ENCODE measurements at regions not wholly inside any gene's neighbourhood (a gene's known extent, or its start where the extent isn't known, plus 50 kb on each side); places are given as distances from the start of the nearest gene placed in this dataset.

DNA sequence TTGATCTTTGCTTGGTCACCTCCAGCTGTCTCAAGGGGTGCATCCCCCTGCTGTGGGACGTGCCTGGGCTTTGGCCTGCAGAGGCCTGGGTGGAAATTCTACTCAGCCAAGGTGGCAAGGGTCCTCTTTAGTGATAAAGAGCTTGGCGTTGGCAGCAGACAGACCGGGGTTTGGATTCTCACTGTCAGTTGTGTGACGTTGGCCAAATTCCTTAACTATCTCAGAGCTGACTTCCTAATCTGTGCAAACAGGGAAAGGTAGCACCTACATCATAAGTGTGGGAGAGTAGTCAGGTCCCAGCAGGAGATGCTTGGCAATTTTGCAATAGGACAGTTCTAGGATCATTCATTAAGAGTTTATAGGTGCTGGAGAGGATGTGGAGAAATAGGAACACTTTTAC lies 154.3 kb upstream of the GSC start:
- DNase-seq (ENCODE audit: low read depth, low spot score): no peak

DNA sequence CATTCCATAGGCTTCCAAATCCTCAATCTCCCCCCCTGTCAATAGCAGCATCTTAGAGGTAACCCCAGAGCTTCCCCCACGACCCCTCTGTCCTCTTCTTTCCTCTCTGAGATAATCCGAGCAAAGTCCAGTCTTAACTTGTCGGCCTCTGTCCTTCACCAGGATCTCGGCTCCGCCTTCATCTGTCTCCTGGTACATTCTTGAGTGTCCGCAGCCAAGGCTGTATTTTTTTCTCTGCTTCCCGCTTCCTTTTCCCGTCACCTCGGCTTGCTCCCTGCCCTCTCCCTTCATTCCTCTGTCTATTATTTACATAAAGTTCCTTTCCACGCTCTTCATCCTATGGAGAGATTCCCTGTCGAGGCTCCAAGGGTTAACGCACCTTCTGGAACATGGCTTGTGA lies 153.9 kb upstream of the GSC start:
- DNase-seq (ENCODE audit: low read depth, low spot score): no peak

DNA sequence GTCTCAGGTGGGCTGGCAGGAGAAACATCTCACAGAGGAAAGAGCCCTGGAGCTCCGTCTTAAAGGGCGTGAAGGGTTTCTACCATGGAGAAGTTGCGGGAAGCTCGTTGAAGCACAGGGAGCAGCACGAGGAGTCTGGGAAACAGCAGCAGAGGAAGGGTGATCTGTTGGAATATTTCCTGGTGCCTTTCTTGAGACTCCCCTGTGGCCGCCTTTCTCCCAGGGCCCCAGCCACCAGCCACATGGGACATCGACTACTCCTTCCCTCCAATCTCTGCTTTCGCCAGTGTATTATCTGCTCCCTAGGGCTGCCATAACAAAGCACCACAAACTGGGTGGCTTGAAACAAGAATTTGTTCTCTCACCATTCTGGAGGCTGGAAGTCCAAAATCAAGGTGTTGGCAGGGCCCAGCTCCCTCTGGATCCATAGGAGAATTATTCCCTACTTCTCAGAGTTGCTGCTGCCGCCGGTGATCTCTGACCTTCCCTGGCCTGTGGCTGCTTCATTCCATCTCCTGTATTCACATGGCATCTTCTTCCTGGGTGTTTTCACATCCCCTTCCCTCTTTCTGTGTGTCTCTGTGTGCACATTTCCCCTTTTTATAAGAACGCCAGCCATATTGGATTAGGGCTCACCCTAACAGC lies 152.8 kb upstream of the GSC start:
- no peak for DNase-seq (ENCODE audit: low read depth, low spot score)

DNA sequence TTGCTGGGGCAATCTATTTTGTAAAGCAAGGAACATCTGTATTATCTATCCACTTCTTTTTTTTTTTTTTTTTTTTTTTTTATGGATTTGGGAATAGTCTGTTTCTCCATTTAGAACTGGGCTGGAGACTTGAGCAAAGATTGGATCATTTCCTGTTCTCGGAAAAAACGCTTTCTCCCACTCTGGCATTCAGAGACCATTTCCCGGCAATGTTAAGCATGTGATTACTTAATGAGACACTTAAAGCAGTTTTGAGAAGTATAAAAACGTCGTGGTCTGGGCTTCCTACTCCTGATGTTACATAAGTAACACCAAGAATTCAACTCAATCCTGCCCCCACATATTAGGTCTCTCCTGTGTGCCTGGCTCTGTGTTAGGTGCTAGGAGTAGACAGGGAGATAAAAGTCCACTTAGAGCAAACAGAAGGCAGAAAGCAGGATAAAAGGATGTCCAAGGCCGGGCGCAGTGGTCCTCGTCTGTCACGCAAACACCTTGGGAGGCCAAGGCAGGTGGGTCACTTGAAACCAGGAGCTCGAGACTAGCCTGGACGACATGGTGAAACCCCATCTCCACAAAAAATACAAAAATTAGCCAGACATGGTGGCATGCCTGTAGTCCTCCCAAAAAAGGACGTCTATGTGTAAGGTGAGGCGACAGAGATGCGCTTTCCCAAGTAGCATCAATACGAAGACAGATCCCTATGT lies 152.1 kb upstream of the GSC start:
- DNase-seq (ENCODE audit: low read depth, low spot score): no peak

DNA sequence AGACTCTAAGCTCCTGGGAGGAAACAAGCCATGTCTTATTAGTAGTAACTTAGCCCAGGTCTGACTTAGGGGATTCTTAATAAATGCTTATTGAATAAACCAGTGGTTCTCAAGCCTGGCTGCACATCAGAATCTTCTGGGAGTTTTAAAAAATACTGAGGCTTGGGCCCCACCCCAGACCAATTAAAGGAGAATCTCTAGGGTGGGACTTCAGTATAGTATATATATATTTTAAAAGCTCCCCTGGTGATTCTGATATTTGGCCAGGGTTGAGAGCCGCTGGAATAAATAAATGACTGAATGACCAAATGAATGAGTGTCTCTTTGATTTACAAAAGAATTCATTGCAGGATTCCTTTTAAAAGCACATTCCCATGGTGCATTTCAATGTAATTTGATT lies 151.5 kb upstream of the GSC start:
- DNase-seq (ENCODE audit: low read depth, low spot score): no peak

DNA sequence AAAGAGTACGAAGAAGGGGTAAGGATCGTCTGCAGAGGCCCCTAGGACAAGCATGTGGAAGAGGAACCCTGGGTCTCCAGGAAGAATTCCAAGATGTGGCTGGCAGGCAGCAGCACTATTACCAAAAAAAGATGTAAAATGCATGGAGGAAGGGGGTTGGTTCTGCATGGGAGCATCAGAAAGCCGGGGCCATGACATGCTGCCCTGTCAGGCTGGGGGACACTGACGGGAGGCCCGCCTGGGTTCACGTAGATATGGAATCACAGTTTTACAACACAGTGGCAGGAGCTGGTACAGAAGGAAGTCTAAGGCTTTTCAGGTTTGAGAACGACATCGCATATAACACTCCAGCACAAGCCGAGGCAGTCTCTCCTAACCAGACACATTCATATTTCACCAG lies 150.0 kb upstream of the GSC start:
- no peak for DNase-seq (ENCODE audit: low read depth, low spot score)

DNA sequence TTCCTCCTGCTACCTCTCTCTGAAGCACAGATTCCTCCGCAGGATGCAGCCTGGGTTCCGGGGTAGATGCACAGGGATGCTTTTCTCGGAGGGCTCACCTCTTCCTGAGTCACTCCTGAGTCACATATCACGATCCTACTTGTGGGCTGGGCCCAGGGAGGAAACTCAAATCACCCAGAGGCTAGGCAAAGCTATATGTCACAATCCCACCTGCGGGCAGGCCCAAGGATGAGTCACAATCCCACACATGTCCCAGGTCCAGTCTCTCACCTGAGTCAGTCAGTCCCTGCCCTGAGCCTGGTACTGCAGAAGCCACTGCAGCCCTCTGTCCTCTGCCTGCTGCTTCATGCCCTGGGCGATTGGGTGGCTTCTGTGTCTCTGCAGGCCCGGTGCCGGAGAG lies 149.0 kb upstream of the GSC start:
- no peak for DNase-seq (ENCODE audit: low read depth, low spot score)

DNA sequence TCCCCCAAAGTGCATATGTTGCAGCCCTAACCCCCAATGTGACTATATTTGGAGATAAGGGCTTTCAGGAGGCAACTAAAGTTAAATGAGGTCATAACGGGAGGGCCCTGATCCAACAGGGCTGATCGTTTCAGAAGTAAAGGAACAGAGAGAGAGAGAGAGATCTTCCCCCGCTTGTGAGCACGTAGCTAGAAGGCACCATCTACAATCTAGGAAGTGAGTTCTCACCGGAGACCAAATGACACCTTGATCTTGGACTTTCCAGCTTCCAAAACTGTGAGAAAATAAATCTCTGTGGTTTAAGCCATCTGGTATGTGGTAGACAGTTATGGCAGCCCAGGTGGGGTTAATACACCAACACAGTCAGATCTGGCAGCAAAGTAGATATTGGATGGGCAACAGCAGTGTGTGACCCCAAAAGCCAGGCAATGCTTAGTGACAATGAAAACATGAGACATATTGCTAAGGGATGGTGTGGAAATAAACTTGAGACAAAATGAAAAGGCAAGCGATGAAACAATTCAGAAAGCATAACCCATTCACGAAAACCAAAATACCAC lies 147.2 kb upstream of the GSC start:
- DNase-seq (ENCODE audit: low read depth, low spot score): no peak

DNA sequence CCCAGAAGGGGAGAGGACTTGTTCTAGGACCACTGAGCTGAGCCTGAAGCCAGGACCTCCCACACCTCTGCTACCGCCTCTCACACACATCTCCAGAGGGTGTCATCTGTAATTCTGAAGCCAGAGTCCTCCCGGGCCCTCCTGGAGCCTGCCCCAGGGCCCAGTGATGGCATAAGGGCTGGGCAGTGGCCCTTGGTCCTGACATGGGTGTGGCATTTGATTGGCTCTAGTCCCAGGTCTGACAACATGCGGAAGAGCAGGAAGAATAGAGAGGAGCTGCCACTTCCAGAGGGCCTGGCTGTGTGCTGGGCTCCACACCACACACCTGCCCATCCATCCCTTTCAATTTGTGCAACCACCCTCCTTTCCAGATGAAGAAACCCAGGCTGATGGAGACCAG lies 144.3 kb upstream of the GSC start:
- DNase-seq (ENCODE audit: low read depth, low spot score): no peak

DNA sequence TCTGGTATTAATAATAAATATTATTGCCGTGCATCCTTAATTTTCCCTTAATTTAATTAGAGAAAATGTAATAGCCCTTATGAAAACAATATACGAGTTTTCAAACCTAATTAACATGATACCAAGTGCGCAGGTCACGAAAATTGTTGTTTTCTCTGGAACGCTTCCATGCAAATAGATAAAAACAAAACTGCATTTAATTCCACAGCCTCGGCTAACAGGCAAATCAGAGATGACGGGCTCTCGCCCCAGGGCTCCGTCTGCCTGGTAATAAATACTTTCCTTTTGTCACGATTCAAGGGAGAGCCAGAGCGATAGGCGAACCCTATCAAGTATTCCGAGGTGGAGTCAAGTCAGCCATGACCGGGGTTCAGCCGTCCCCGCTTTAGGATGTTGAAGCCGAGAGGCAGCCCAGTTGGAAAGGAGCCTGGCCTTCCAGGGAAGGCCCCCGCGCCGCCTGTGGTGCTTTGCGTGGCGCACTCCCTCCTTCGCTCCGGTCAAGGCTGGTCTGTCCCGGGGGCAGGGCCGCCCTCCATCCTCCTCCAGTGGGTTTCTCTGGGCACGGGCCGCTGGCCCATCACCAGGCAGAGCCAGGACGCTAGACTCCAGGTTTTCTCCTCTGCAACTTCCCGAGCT lies 137.8 kb upstream of the GSC start:
- DNase-seq (ENCODE audit: low read depth, low spot score): no peak

DNA sequence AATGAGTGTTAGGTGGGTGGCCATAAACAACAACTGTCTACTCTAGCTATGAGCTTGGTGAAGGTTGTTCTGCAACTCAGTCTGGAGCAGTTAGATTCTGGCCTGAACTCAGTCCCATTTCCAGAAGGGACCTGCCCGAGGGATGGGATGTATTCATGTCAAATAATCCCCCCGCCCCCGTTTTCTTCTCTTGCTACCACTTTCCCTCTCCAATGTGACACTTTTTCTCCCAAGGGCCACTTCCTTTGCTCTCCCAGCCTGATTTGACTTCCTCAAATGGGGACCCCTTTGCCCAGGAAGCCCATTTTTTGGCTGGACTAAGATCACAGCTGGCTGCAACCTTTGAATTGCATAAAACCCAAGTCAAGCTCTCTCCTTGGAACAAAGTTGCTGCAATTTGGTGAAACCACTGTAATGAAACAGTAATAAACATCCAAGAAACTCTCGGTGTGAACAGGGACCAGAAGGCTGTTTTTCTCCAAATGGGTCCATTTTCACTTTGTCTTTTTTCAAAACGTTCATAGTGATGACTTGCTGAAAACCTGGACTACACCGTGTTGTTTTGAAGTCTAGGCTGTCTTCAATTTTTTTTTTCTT lies 137.2 kb upstream of the GSC start:
- no peak for DNase-seq (ENCODE audit: low read depth, low spot score)

DNA sequence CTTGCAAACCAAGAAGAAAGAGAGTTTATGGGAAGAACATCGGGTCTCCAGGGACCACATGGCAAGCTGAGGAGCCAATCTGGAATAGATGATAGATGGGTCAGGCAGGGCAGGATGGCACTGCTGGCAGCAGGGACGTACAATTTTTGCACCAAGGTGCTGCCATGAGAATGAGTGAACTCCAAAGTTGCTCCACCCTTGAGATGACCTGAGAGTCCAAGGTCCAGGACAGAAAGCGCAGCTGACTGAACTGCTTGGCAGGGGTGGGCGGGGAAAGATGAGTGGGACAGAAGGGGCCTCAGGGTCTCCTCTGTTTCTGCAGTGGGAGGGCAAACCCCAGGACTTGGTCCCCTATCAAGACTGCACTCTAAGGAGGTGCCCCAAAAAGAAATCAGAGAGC lies 136.7 kb upstream of the GSC start:
- no peak for DNase-seq (ENCODE audit: low read depth, low spot score)

DNA sequence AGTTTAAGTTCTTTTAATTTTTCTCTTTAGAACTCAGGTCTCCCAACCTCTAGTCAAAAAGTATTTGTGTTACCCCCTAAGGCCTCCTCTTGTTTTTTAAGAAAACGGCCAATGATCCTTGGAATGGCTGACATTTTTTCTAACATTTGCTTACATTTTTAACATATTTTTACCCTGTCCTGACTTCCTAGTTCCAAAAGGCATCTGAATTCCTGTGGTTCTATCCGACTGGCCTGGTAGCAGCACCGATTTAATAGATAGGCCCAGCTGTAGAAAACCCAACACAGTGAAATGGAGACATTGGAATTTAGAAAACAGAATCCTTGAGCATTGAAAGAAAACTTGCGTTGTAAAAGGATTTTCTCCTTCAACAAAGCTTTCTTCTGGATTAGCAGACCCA lies 134.7 kb upstream of the GSC start:
- peak; percentile 90 for DNase-seq (ENCODE audit: low read depth, low spot score)

DNA sequence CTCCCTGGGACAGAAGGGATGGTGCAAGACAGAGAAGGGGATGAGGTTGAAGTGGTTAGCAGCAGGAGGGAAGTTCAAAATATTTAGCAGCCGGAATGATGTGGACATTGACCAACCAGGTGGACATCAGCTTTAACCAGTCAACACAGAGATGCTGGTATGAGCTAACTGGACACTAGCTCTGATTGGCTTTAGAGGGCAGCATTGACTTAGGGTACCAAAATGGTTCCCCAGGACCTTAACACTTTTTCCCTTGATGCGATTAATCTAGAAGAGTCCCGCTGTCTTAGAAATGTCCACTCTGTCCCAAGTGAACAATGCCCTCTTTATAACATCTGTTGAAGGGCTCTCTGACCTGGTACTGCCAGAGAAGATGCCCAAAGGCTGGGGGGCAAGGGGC lies 134.0 kb upstream of the GSC start:
- DNase-seq (ENCODE audit: low read depth, low spot score): no peak

DNA sequence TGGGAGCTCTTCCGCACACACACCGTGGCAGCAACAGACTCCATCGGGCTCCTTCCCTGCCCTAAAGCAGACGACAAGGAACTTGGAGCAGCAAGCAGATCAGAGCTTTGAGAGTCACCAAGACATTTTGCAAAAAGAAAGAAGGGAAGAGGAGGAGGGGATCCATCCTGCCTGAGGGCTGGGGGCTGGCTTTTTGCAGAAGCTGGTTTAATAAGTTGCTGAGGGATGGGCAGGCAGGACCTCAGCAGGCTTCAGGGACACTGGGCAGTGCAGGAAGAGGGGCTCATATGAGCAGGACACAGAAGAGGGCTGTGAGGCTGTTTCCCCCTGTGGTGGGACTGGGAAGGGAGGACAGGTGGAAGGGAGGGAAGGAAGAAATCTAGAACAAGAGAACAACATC lies 133.4 kb upstream of the GSC start:
- no peak for DNase-seq (ENCODE audit: low read depth, low spot score)

DNA sequence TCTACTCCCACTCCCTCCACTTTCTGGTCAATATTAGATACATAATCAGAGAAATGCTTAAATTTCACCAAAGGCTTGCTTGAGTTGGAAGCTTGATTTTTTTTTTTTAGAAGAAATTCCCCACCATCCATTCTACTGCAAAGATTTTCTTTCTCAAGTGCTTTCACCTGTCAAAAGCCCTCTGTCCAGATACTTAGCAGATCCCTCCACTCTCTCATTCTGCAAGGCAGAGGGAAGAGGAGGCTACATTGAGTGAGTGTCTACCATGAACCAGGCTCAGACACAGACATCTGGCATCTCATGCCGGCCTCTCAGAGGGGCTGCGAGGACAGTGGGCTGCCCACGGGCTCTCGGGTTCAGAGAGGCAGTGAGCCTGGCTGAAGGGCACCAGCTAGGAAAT lies 127.6 kb upstream of the GSC start:
- DNase-seq (ENCODE audit: low read depth, low spot score): no peak

DNA sequence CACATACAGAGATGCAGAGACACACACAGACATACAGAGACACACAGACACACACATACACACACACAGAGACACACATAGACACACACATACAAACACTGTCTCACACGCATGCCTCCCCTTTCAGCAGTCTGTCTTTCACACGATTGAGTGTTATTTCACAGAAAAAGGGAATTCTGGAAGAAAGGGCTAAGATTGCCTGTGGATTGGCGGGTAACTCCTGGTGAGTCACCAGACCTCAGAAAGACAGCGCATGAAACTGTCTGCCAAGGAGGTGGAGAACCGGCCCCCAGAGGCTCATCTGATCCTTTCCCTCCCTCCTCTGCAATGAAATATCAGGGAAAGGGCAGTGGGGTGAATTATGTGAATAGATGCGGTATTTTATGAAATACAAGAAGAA lies 127.2 kb upstream of the GSC start:
- peak; percentile 75 for DNase-seq (ENCODE audit: low read depth, low spot score)

DNA sequence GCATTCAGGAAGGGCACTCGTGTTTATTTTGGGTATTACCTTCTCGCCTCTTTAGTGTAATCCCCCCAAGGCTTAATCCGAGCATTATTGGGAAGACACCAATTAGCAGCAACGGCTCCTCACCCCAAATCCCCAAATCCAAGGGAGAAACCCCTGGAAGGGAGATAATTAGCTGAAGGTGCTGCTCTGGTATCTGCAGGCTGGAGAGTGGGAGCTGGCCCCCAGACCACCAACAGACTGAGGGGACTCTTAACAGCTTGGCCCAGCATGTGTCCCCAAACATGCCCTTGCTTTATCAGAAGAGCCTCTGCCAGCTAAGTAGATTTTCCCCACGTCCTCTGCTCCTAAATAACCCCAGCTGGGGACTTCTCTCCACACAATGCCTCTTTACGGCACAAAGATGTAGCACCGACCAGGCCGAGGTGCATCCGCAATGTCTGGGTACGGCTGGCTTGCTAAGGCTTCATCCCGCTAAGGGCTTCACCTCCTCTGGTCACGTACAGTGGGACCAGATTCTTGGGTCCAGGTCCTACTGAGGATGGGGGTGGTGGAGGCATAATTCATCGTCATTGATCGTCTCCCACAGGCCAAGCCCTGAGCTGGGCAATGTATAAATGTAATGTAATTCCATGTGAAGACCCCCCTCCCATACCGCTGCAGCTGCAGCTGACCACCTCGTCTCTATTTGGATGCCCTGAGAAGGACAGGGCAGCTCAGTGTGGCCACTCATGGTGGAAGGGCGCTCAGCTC lies 123.7 kb upstream of the GSC start:
- DNase-seq (ENCODE audit: low read depth, low spot score): no peak

DNA sequence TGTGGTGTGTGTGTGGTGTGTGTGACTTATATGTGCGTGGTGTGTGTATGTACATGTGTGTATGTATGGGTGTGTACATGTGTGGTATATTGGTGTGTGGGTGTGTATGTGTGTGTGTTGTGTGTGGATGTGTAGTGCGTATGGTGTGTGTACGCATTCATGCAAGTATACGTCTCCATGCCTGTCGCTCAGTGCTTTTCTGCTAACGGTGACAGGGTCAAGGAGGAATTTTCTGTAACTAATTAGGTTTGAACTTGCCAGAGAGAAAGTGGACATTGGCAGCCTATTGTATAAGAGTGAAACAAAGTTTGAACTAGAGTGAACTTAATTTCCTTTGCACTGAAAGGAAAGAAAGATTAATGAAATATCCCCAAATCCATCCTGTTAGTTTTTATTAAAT lies 120.9 kb upstream of the GSC start:
- peak; percentile 53 for DNase-seq (ENCODE audit: low read depth, low spot score)

DNA sequence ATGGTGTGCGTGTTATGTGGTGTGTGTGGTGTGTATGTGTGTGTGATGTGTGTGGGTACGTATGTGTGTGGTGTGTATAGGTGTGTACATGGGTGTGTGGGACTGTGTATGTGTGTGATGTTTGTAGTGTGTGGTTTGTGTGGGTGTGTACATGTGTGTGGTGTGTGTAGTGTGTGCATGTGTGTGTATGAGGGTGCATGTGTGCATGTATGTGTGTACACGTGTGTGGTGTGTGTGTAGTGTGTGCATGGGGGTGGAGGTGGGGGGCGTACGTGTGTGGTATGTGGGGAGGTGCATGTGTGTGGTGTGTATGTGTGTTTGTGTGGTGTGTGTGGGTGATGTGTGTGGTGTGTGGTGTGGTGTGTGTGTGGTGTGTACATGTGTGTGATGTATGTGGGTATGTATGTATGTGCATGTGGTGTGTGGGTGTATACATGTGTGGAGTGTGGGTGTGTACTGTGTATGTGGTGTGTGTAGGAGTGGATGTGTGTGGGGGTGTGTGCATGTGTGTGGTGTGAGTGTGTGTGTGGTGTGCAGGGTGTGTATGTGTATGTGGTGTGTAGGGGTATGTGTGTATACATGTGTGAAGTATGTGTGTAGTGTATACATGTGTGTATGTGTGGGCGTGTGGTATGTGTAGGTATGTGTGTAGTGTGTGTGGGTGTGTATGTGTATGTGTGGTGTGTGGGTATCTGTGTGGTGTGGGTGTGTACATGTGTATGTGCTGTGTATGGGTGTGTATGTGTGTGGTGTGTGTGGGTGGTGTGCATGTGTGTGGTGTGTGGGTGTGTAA lies 119.8 kb upstream of the GSC start:
- no peak for DNase-seq (ENCODE audit: low read depth, low spot score)

DNA sequence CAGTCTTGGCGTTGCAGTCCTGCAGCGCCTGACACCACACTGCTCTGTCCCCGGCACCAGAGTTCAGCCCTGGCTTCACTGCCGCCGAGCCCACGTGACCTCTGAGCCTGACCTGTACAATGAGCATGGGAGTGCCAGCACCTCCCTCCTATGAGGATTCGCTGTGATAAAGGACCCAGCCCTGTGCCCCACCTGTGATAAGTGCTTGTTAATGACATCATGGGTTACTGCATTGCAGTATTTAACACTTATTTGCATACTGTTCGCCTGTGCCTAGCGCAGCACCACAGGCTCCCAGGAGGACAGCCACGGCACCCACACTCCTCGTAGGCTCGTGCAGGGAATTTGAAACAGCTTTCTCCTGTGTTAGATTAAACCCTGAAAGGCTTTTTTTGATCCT lies 118.2 kb upstream of the GSC start:
- DNase-seq (ENCODE audit: low read depth, low spot score): no peak
